Endothelial cell of umbilical vein (primary cell): ENCODE measurements at regions not wholly inside any gene's neighbourhood (a gene's known extent, or its start where the extent isn't known, plus 50 kb on each side); places are given as distances from the start of the nearest gene placed in this dataset.

ENCODE experiments used
- BruUV-seq: library from RNA; stranded (reverse); fragments of 400-500 nt; replicated peaks from 2 replicates; lab custom pipeline; 2021; lab: Mats Ljungman, UMichigan
- CTCF ChIA-PET: fragments of 300-600, 350-600 bp; sonication (Branson Sonifier 250); formaldehyde crosslinking; loops from one replicate; lab custom pipeline; 2021; ENCODE audit warnings: antibody characterized with exemption, inconsistent platforms; lab: Charles Lee
- POLR2A ChIA-PET: fragments of 300-600, 350-600 bp; sonication (Branson Sonifier 250); formaldehyde crosslinking; loops from one replicate; lab custom pipeline; 2021; ENCODE audit warnings: antibody characterized with exemption, inconsistent platforms; lab: Charles Lee
- DNase-seq: peaks from one replicate; pipeline ENCODE4 v3.0.0-alpha.2; 2011; ENCODE audit warnings: low read depth, low spot score
- FAIRE-seq: peaks from 2 replicates; lab custom pipeline; 2011; peaks lifted over from hg19 to GRCh38; lab: Jason Lieb, UNC
- H2AFZ ChIP-seq: 2 replicates; pipeline ENCODE4 v1.6.0; 2012; ENCODE audit warnings: low read depth, low read length, control low read depth, inconsistent platforms
- H3K27ac ChIP-seq: 2 replicates; pipeline ENCODE4 v1.5.1; 2011; ENCODE audit warnings: low read depth, mild to moderate bottlenecking, control low read depth, low read length, moderate library complexity; ENCODE audit not compliant: insufficient read depth
- H3K27me3 ChIP-seq, 2 experiments: 2 replicates each; pipeline versions ENCODE4 v1.6.0 to v1.6.1; 2011; ENCODE audit warnings: low read length in 2 of 2, mixed read lengths in 1 of 2; ENCODE audit not compliant: control insufficient read depth in 2 of 2, insufficient read depth in 2 of 2
- H3K36me3 ChIP-seq, 2 experiments: 2 replicates in 1 of 2; 3 replicates in 1 of 2; pipeline ENCODE4 v1.5.1; 2011; ENCODE audit warnings: low read length in 2 of 2, mild to moderate bottlenecking in 1 of 2, moderate library complexity in 1 of 2; ENCODE audit not compliant: control insufficient read depth in 2 of 2, insufficient read depth in 2 of 2; ENCODE audit errors: extremely low read depth in 1 of 2
- H3K4me1 ChIP-seq: 3 replicates; pipeline ENCODE4 v1.5.1; 2011; ENCODE audit warnings: mild to moderate bottlenecking, low read length; ENCODE audit not compliant: control insufficient read depth, insufficient read depth; ENCODE audit errors: extremely low read depth
- H3K4me2 ChIP-seq: 2 replicates; pipeline ENCODE4 v1.6.1; 2011; ENCODE audit warnings: low read length, control low read depth, mixed read lengths; ENCODE audit not compliant: insufficient read depth
- H3K4me3 ChIP-seq, 3 experiments: fragments of 200-600 bp in 1 of 3; sonication (generic), shearing (Covaris generic) in 1 of 3; replicated peaks in 1 of 3; 2 replicates each; pipeline ENCODE4 v1.5.1; 2011 to 2016; ENCODE audit warnings: control low read depth in 3 of 3, low read length in 3 of 3, mild to moderate bottlenecking in 2 of 3, inconsistent platforms in 1 of 3, low read depth in 1 of 3, moderate library complexity in 1 of 3; ENCODE audit not compliant: insufficient read depth in 1 of 3
- H3K79me2 ChIP-seq: 2 replicates; pipeline ENCODE4 v1.6.0; 2012; ENCODE audit warnings: low read length, inconsistent platforms; ENCODE audit not compliant: control insufficient read depth, insufficient read depth
- H3K9ac ChIP-seq: replicated peaks from 2 replicates; pipeline ENCODE3; 2011; ENCODE audit warnings: low read length, control low read depth; ENCODE audit not compliant: insufficient read depth; ENCODE audit errors: extremely low read depth
- H3K9me1 ChIP-seq: replicated peaks from 3 replicates; pipeline ENCODE4 v1.6.0; 2011; ENCODE audit warnings: mild to moderate bottlenecking, low read length; ENCODE audit not compliant: control insufficient read depth, insufficient read depth; ENCODE audit errors: extremely low read depth
- H3K9me3 ChIP-seq: replicated peaks from 2 replicates; pipeline ENCODE4 v1.5.1; 2012; ENCODE audit warnings: low read length, inconsistent platforms; ENCODE audit not compliant: control insufficient read depth, insufficient read depth
- H4K20me1 ChIP-seq: replicated peaks from 2 replicates; pipeline ENCODE3; 2011; ENCODE audit warnings: mild to moderate bottlenecking, low read length; ENCODE audit not compliant: control insufficient read depth, insufficient read depth; ENCODE audit errors: extremely low read depth
- EZH2 ChIP-seq: IDR thresholded peaks from 2 replicates; pipeline ENCODE4 v1.6.1; 2012; ENCODE audit warnings: borderline replicate concordance, low read depth, mild to moderate bottlenecking, moderate library complexity, low read length, inconsistent platforms; ENCODE audit not compliant: severe bottlenecking
- FOS ChIP-seq: IDR thresholded peaks from 2 replicates; pipeline ENCODE4 v1.6.1; 2011; ENCODE audit warnings: mild to moderate bottlenecking, low read length, moderate library complexity, borderline replicate concordance; ENCODE audit not compliant: insufficient read depth
- GATA2 ChIP-seq: IDR thresholded peaks from 2 replicates; pipeline ENCODE4 v1.7.0; 2011; ENCODE audit warnings: low read depth, mild to moderate bottlenecking, moderate library complexity, mixed read lengths, low read length; ENCODE audit not compliant: insufficient read length, insufficient read depth
- JUN ChIP-seq: IDR thresholded peaks from 2 replicates; pipeline ENCODE4 v1.6.1; 2011; ENCODE audit warnings: borderline replicate concordance, low read depth; ENCODE audit not compliant: insufficient read length, insufficient read depth
- MYC ChIP-seq: IDR thresholded peaks from one replicate; pipeline ENCODE4 v1.6.1; 2011; ENCODE audit warnings: mild to moderate bottlenecking, low read depth, low read length
- POLR2A ChIP-seq: IDR thresholded peaks from 2 replicates; pipeline ENCODE4 v1.6.1; 2012; ENCODE audit warnings: low read depth, mild to moderate bottlenecking, control low read depth, low read length
- POLR2AphosphoS5 ChIP-seq: IDR thresholded peaks from 2 replicates; pipeline ENCODE4 v1.6.1; 2012; ENCODE audit warnings: low read depth, mild to moderate bottlenecking, control low read depth, low read length, moderate library complexity; ENCODE audit not compliant: insufficient read depth
- dilution Hi-C: fragments of 300-500 bp; cut with MboI; formaldehyde crosslinking; loops from one replicate; pipeline ENCODE4 v1.15.0; 2019; ENCODE audit warnings: low sequenced_read_pairs; ENCODE audit not compliant: extremely low pct_ligation_motif_present
- intact Hi-C: fragments of 100-400 bp; cut with micrococcal nuclease; formaldehyde crosslinking; loops from one replicate; pipeline ENCODE4 v1.10.0; 2022
- TF ChIP-seq, protein P1 (sequence below), 2 donors: IDR thresholded peaks; 1 replicate in 1 of 2; 2 replicates in 1 of 2; pipeline ENCODE4 v1.5.1; 2011; ENCODE audit warnings: low read length in 2 of 2, mild to moderate bottlenecking in 2 of 2, moderate library complexity in 2 of 2, control low read depth in 1 of 2, inconsistent platforms in 1 of 2, low read depth in 1 of 2; ENCODE audit not compliant: insufficient read depth in 1 of 2; ENCODE audit errors: extremely low read depth in 1 of 2
- TF ChIP-seq, protein P2 (sequence below): IDR thresholded peaks from 2 replicates; pipeline ENCODE4 v1.6.1; 2011; ENCODE audit not compliant: insufficient read depth, insufficient read length

GRCh38 chr2:39547811-39548719 lies 111.0 kb upstream of the MAP4K3 start:
- ChIA-PET POLR2A (no interaction called here), CTCF (interaction anchor here (1.2 to 1.6 kb wide), 3 partner anchors 18 to 181 kb away, joined by 3 to 8 read pairs (median 4); no protein-coding TSS in a partner anchor)
- Histone ChIP-seq H3K4me2 (no peak overlapping the region), H3K9ac (no peak overlapping the region), H3K27ac (peak overlapping the region; percentile 52), H4K20me1 (no peaks in the 10 kb centered on the region), H3K4me3 (no peak overlapping the region), H3K9me3 (no peaks in the 10 kb centered on the region), H3K27me3 (no peaks in the 10 kb centered on the region), H3K4me1 (peaks cover 20% of the 10 kb centered on the region), H3K9me1 (no peaks in the 10 kb centered on the region), H2AFZ (no peak overlapping the region), H3K36me3 (no peaks in the 10 kb centered on the region), H3K79me2 (no peaks in the 10 kb centered on the region)
- dilution Hi-C loops, result no loop called here
- no peak for DNase-seq
- TF ChIP-seq JUN (peak; percentile 58), POLR2AphosphoS5 (peak; percentile 11), EZH2 (no peak)
- BruUV-seq, result TSS peak; percentile 63
- intact Hi-C loops, result no loop called here
- no peak for FAIRE-seq

DNA sequence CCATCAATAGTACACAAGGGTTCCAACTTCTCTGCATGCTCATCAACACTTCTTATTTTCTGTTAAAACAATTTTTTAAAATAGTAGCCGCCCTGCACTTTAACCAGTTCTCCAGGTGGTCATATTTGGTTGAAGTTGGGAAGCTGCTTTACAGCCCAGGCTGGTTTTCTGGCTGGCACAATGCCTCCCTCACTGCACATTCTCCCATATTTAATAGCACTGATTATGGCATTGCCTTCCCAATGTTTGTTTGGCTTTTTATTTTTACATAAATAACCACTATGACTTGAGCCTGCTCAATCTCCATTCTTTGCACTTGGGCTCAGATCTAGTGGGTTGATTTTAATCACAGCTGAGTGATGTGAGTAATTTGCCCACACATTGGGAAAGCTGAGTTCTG lies 111.9 kb upstream of the MAP4K3 start:
- intact Hi-C loops, result no loop called here
- CTCF ChIA-PET, result interaction anchor here (1.6 to 1.9 kb wide), 2 partner anchors 32 to 45 kb away, joined by 4 read pairs; no protein-coding TSS in a partner anchor

More for the DNA sequence above, 111.9 kb upstream of the MAP4K3 start:
- no peaks in the 10 kb centered on the region for H3K79me2 ChIP-seq
- peaks cover 20% of the 10 kb centered on the region for H3K4me1 ChIP-seq
- H3K9ac ChIP-seq, result no peak overlapping the region
- no peak overlapping the region for H3K4me2 ChIP-seq
- no peaks in the 10 kb centered on the region for H3K9me1 ChIP-seq
- no peaks in the 10 kb centered on the region for H3K27me3 ChIP-seq
- no peak for FAIRE-seq
- no peaks in the 10 kb centered on the region for H3K36me3 ChIP-seq
- no peak overlapping the region for H3K27ac ChIP-seq
- H4K20me1 ChIP-seq, result no peaks in the 10 kb centered on the region
- POLR2A ChIA-PET, result no interaction called here
- no peak overlapping the region for H3K4me3 ChIP-seq
- TF ChIP-seq GATA2 (no peak), FOS (no peak), JUN (no peak), MYC (no peak), POLR2AphosphoS5 (no peak), POLR2A (no peak), EZH2 (no peak)
- TF ChIP-seq, protein P1, sequence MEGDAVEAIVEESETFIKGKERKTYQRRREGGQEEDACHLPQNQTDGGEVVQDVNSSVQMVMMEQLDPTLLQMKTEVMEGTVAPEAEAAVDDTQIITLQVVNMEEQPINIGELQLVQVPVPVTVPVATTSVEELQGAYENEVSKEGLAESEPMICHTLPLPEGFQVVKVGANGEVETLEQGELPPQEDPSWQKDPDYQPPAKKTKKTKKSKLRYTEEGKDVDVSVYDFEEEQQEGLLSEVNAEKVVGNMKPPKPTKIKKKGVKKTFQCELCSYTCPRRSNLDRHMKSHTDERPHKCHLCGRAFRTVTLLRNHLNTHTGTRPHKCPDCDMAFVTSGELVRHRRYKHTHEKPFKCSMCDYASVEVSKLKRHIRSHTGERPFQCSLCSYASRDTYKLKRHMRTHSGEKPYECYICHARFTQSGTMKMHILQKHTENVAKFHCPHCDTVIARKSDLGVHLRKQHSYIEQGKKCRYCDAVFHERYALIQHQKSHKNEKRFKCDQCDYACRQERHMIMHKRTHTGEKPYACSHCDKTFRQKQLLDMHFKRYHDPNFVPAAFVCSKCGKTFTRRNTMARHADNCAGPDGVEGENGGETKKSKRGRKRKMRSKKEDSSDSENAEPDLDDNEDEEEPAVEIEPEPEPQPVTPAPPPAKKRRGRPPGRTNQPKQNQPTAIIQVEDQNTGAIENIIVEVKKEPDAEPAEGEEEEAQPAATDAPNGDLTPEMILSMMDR (IDR thresholded peaks at IDR 0.05; ENCODE audit: extremely low read depth in 1 of 2, insufficient read depth in 1 of 2, low read depth in 1 of 2, low read length in 2 of 2), result no peak
- TF ChIP-seq, protein P2, sequence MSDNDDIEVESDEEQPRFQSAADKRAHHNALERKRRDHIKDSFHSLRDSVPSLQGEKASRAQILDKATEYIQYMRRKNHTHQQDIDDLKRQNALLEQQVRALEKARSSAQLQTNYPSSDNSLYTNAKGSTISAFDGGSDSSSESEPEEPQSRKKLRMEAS, result no peak
- dilution Hi-C loops, result no loop called here
- no peaks in the 10 kb centered on the region for H3K9me3 ChIP-seq
- BruUV-seq, result no TSS peak
- no peak for DNase-seq
- no peak overlapping the region for H2AFZ ChIP-seq
